PC-3 (cell line): ENCODE measurements at regions not wholly inside any gene's neighbourhood (a gene's known extent, or its start where the extent isn't known, plus 50 kb on each side); places are given as distances from the start of the nearest gene placed in this dataset.

Source experiments
- CTCF ChIP-seq: fragments of 300-600 bp; sonication (generic); conservative IDR thresholded peaks from 2 replicates; pipeline ENCODE4 v1.5.1; 2017; ENCODE audit warnings: antibody characterized with exemption, low read depth, mild to moderate bottlenecking, low read length
- EZH2 ChIP-seq: fragments of 300-600 bp; sonication (generic); IDR thresholded peaks from one replicate; pipeline ENCODE4 v1.6.1; 2017; ENCODE audit warnings: antibody characterized with exemption, mild to moderate bottlenecking, low read length; ENCODE audit not compliant: unreplicated experiment
- EZH2phosphoT487 ChIP-seq: fragments of 300-600 bp; sonication (generic); IDR thresholded peaks from 2 replicates; pipeline ENCODE4 v1.6.1; 2018; ENCODE audit warnings: mild to moderate bottlenecking, antibody characterized with exemption, low read length, borderline replicate concordance

- no peak for TF ChIP-seq CTCF
- no peak for TF ChIP-seq EZH2
- TF ChIP-seq EZH2phosphoT487: no peak
Observed at GRCh38 chr1:94650301-94650700, 108.7 kb upstream of the F3 start.
